Activated CD8-positive, alpha-beta memory T cell treated with anti-CD3 and anti-CD28 coated beads, Interleukin-2, amount 10 ng/mL, durations not matched to agents 7 days and 5 days (primary cell): ENCODE measurements at regions not wholly inside any gene's neighbourhood (a gene's known extent, or its start where the extent isn't known, plus 50 kb on each side); places are given as distances from the start of the nearest gene placed in this dataset.
"Not testable (repeated sequence)": the region's sequence is repeated elsewhere in the genome, so short reads cannot be mapped to it uniquely, and the experiment has no call there.

ENCODE experiments used
- ATAC-seq: fragments of 150-1000 bp; cut with Tn5 transposase; one replicate; pipeline ENCODE4 v1.10.0; 2021; ENCODE audit warnings: moderate library complexity
- CTCF ChIA-PET: fragments of 350-600 bp; sonication (Branson Sonifier 250); formaldehyde crosslinking; loops from one replicate; lab custom pipeline; 2021; ENCODE audit warnings: antibody characterized with exemption; lab: Charles Lee
- DNase-seq: peaks from one replicate; pipeline ENCODE4 v3.0.0-alpha.2; 2020
- H3K27ac Mint-ChIP-seq: one replicate; pipeline ENCODE4 v1.8.0; 2021; ENCODE audit warnings: mild to moderate bottlenecking, mixed read lengths
- H3K27me3 Mint-ChIP-seq: one replicate; pipeline ENCODE4 v1.8.0; 2021; ENCODE audit warnings: mixed read lengths
- H3K36me3 Mint-ChIP-seq: one replicate; pipeline ENCODE4 v1.8.0; 2021; ENCODE audit warnings: mild to moderate bottlenecking, mixed read lengths
- H3K4me1 Mint-ChIP-seq: one replicate; pipeline ENCODE4 v1.8.0; 2021; ENCODE audit warnings: mixed read lengths
- H3K4me3 Mint-ChIP-seq: one replicate; pipeline ENCODE4 v1.8.0; 2021; ENCODE audit warnings: mild to moderate bottlenecking, moderate library complexity, mixed read lengths
- H3K9me3 Mint-ChIP-seq: one replicate; pipeline ENCODE4 v1.8.0; 2022; ENCODE audit warnings: low read depth, mixed read lengths

DNA sequence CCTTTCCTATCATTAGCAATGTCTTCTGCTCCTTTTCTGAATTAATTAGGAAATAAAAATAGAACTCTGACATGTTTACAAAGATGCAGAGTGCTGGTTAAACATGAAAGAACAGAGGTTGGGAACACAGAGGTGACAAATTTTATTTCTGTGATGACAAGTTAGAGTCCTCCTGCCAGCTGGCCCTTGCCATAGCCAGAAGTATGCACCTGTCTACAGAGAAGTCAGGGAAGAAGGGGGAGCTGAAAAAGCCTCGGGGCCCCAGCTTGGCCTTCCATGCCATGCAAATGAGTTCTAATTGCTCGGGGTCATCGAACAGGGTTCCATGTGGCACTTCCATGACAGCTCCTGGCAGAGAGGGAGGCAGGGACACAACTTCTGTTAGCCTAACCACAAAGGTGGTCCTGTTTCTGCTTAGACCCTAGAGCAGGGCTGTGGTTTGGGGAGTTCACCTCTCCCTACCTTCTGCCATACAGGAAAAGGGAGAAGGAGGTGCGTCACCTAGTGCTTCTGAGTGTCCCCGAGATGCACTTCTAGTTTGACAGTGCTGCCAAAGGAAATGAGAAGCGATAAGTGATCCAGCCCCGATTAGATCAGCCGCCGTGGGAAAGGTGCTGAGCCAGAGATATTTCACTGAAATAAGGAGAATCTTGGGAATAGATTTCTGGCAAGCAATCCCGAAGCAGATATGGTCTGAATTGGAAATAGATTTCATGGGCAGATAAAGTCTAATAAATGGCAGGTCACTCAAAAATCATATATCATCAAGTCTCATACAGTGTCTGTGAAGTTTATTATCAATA lies 155.8 kb upstream of the FOXN3 start:
- ATAC-seq (no peak), DNase-seq (no peak)
- CTCF ChIA-PET, result no interaction called here
- peaks cover 19% of the 10 kb centered on the region for H3K36me3 Mint-ChIP-seq
- no peak overlapping the region for H3K4me3 Mint-ChIP-seq
- H3K27me3 Mint-ChIP-seq, result no peaks in the 10 kb centered on the region
- no peaks in the 10 kb centered on the region for H3K9me3 Mint-ChIP-seq
- H3K4me1 Mint-ChIP-seq, result no peaks in the 10 kb centered on the region
- H3K27ac Mint-ChIP-seq, result no peak overlapping the region

DNA sequence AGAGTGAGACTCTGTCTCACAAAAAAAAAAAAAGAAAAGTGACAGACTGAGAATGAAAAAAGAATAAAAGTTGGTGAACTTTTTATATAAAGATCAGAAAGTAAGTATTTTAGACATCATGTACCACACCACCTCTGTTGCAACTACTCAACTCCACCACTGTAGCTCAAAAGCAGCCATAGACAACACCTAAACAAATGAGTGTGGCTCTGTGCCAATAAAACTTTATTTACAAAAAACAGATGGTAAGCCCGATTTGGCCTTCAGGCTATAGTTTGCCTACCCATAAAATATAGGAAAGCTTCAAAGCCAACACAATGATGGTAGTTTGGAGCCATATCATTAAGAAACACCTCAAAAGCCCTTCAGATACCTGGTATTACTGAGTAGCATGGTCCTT lies 154.5 kb upstream of the FOXN3 start:
- no peak overlapping the region for H3K4me3 Mint-ChIP-seq
- H3K9me3 Mint-ChIP-seq, result no peaks in the 10 kb centered on the region
- no peak overlapping the region for H3K27ac Mint-ChIP-seq
- H3K27me3 Mint-ChIP-seq, result no peaks in the 10 kb centered on the region
- H3K36me3 Mint-ChIP-seq, result peaks cover 17% of the 10 kb centered on the region
- DNase-seq (no peak), ATAC-seq (no peak)
- no peaks in the 10 kb centered on the region for H3K4me1 Mint-ChIP-seq
- CTCF ChIA-PET, result interaction anchor here (0.7 kb wide), 1 partner anchor 25 kb away, joined by 3 read pairs; no protein-coding TSS in a partner anchor

DNA sequence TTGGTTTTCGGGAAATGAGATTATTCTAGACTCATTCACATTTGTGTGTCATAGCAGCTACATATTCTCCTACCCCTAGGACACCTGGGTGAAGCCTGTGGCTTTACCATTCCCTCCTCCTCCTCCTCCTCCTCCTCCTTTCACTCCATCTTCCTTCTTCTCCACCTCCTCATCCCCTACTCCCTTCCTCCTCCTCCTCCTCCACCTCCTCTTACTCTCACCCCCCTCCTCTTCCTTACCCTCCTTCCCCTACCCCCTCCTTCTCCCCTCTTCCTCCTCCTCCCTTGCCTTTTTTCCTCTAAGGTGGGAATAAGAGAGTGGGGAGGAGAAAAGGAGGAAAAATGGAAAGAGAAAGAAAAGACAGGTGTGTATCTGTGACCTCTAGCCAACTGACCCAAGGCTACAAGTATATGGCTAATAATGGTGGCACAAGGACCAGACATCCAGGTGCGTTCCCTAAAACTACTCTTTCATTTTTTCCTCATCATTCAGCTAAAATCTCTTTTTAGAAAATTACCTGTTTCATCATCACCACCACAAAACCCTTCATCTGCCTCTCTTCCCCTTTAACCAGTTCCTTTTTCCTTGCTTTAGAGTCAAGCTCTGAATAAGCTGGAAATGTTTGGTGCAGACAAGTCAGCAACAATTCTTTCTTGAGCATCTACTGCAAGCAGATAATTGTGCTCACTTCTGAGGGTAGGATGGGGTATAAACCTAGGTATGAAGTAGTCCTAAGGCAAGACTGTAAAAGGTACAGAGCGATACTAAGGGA lies 149.8 kb upstream of the FOXN3 start:
- no peak overlapping the region for H3K4me3 Mint-ChIP-seq
- H3K36me3 Mint-ChIP-seq, result peaks cover 22% of the 10 kb centered on the region
- H3K27ac Mint-ChIP-seq, result no peak overlapping the region
- H3K9me3 Mint-ChIP-seq, result no peaks in the 10 kb centered on the region
- DNase-seq (no peak), ATAC-seq (no peak)
- CTCF ChIA-PET, result no interaction called here
- H3K27me3 Mint-ChIP-seq, result no peaks in the 10 kb centered on the region
- peaks cover 9% of the 10 kb centered on the region for H3K4me1 Mint-ChIP-seq

DNA sequence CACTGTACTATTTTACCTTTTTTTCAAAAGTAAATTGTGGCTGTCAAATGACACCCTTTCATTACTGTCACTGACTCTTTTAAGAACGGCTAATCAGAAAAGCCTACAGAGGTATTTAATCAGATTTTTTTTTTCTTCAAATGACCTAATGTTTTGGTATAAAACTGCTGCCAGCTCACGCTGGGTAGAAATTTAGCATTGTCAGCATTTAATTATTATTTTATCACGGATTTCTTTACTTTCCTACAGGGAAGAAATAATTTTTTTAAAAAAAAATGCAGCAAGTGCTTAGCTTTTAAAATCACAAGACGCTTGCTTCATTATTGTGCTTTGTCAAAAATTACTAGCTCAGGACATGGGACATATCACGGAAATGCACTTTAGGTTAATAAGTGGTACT lies 149.1 kb upstream of the FOXN3 start:
- ATAC-seq, result no peak
- no peak for DNase-seq
- H3K36me3 Mint-ChIP-seq, result peaks cover 25% of the 10 kb centered on the region
- H3K9me3 Mint-ChIP-seq, result no peaks in the 10 kb centered on the region
- no peak overlapping the region for H3K27ac Mint-ChIP-seq
- no peak overlapping the region for H3K4me3 Mint-ChIP-seq
- CTCF ChIA-PET, result no interaction called here
- H3K27me3 Mint-ChIP-seq, result no peaks in the 10 kb centered on the region
- H3K4me1 Mint-ChIP-seq, result peaks cover 9% of the 10 kb centered on the region

DNA sequence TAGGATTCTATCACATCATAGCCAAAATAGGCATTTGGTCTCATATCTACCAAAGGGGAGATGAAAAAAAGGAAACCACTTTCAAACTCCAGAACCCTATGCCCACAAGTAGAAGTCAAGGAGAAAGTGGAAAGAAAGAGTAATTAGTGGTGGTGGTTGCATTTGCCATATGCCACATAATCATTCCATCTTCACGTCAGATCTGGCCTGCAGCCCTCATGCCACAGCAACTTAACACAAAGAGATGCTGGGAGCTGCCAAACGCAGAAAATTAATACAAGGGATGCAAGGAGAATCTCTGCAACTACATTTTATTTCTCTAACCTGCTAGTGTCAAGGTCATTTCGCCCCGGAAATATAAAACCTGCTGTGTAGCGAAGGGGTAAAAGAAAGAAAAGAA lies 148.6 kb upstream of the FOXN3 start:
- CTCF ChIA-PET, result no interaction called here

DNA sequence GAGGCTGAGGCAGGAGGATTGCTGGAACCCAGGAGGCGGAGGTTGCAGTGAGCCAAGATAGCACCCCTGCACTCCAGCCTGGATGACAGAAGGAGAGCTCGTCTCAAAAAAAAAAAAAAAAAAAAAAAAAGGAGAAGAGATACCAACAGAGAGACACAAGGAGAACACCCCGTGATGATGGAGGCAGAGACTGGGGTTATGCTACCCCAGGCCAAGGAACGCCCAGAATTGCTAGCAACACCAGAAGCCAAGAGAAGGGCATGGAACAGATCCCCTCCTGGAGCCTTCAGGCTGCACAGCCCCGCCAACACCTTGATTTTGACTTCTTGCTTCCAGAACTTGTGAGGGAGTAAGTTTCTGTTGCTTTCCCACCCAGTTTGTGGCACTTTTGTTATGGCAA lies 148.0 kb upstream of the FOXN3 start:
- Mint-ChIP-seq H3K27ac (no peak overlapping the region), H3K36me3 (peaks cover 22% of the 10 kb centered on the region), H3K4me1 (peaks cover 9% of the 10 kb centered on the region), H3K4me3 (no peak overlapping the region), H3K27me3 (no peaks in the 10 kb centered on the region), H3K9me3 (no peaks in the 10 kb centered on the region)
- CTCF ChIA-PET, result interaction anchor here (0.7 kb wide), 1 partner anchor 283 kb away, joined by 3 read pairs; no protein-coding TSS in a partner anchor
- DNase-seq, result no peak
- no peak for ATAC-seq

More for the DNA sequence above, 148.6 kb upstream of the FOXN3 start:
- peaks cover 9% of the 10 kb centered on the region for H3K4me1 Mint-ChIP-seq
- H3K36me3 Mint-ChIP-seq, result peaks cover 24% of the 10 kb centered on the region
- H3K27me3 Mint-ChIP-seq, result no peaks in the 10 kb centered on the region
- no peak overlapping the region for H3K27ac Mint-ChIP-seq
- H3K4me3 Mint-ChIP-seq, result no peak overlapping the region
- no peak for ATAC-seq
- no peaks in the 10 kb centered on the region for H3K9me3 Mint-ChIP-seq
- DNase-seq, result no peak

DNA sequence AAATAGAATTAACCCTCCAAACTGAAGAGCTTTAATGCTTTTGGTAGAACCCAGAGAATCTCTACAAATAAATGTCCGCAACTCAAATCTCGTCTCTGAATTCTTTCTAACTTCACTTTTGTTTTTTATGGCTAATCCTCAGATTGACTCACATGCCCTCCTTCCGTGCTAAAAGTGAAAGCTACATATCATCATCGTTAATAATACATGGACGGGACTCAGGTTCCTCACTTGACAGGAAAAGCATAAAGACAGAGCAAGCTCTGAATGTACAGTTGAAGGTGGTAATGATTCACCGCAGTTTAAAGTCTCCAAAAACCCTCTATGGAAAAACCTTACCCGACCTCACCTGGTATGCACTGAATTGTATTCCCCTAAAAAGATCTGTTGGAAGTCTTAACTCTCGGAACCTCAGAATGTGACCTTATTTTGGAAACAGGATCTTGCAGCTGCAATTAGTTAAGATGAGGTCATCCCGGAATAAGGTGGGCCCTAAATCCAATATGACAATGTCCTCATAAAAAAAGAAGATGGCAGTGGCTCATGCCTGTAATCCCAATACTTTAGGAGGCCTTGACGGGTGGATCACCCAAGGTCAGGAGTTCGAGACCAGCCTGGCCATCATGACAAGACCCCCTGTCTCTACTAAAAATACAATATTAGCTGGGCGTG lies 147.4 kb upstream of the FOXN3 start:
- Mint-ChIP-seq H3K27me3 (no peaks in the 10 kb centered on the region), H3K27ac (no peak overlapping the region), H3K4me3 (no peak overlapping the region), H3K9me3 (no peaks in the 10 kb centered on the region), H3K36me3 (peaks cover 25% of the 10 kb centered on the region), H3K4me1 (peaks cover 9% of the 10 kb centered on the region)
- DNase-seq, result no peak
- CTCF ChIA-PET, result interaction anchor here (0.7 kb wide), 1 partner anchor 284 kb away, joined by 3 read pairs; no protein-coding TSS in a partner anchor
- ATAC-seq, result no peak

DNA sequence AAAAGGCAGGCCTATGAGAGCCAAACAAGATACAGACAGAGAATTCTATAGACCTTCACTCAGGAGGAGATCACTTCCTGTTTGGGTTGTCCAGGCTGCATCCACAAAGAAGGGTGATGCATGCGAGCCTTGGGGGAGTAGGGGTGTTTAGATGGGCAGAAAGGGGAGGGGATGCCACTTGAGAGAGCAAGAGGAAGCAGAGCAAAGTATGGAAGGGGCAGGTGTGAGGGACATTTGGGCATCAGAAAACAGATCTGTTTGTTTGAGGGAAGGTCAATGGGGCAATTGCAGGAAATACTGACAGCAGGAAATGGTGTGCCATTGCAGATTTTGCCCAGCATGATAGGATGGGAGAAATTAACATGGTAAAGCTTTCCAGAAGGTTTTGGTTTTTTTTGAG lies 146.4 kb upstream of the FOXN3 start:
- H3K9me3 Mint-ChIP-seq, result no peaks in the 10 kb centered on the region
- CTCF ChIA-PET, result no interaction called here
- H3K4me1 Mint-ChIP-seq, result peaks cover 9% of the 10 kb centered on the region
- H3K36me3 Mint-ChIP-seq, result peaks cover 29% of the 10 kb centered on the region
- DNase-seq (no peak), ATAC-seq (no peak)
- H3K27me3 Mint-ChIP-seq, result no peaks in the 10 kb centered on the region
- no peak overlapping the region for H3K27ac Mint-ChIP-seq
- no peak overlapping the region for H3K4me3 Mint-ChIP-seq

DNA sequence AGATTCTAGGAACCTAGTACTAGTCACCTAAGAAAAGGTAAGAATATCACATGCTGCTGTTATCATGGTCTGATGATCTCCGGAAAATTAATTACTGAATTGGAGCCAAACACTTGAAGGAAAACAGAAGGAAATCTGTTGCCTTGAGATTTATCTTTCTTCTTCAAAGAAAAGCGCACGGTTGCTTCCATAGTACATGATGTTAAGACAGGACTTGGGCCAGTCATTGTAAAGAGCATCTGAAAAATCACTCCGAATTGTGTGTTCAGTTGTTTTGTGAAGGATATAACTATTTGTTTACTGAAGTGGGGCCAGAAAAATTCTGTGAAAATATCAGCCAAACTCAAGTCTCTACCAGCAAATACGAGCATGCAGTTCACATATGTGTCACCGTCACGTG lies 134.9 kb upstream of the FOXN3 start:
- no peaks in the 10 kb centered on the region for H3K9me3 Mint-ChIP-seq
- peaks cover 14% of the 10 kb centered on the region for H3K36me3 Mint-ChIP-seq
- CTCF ChIA-PET, result no interaction called here
- H3K27me3 Mint-ChIP-seq, result no peaks in the 10 kb centered on the region
- no peak overlapping the region for H3K4me3 Mint-ChIP-seq
- ATAC-seq, result no peak
- H3K4me1 Mint-ChIP-seq, result peaks cover 5% of the 10 kb centered on the region
- DNase-seq, result no peak
- no peak overlapping the region for H3K27ac Mint-ChIP-seq

DNA sequence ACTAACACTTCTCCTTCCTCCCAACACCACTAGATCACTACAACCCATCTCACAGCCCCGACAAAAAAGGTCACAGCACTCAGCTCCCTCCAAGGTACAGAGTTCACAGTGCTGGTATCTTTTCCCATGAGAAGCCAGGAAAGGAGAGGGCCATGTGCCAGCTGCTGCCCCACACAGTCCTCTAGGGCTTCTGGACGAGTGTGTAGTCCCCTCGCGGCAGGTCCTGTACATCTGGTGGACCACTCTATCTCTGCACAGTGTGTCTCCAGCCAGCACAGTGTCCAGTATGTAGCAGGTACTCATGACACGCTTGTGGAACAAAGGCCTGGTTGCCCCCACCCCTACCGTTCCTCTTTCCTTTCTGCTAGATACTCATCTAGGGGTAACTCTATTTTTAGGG lies 134.4 kb upstream of the FOXN3 start:
- ATAC-seq (no peak), DNase-seq (no peak)
- Mint-ChIP-seq H3K27me3 (no peaks in the 10 kb centered on the region), H3K9me3 (no peaks in the 10 kb centered on the region), H3K4me3 (no peak overlapping the region), H3K27ac (no peak overlapping the region), H3K4me1 (peaks cover 5% of the 10 kb centered on the region), H3K36me3 (peaks cover 9% of the 10 kb centered on the region)
- CTCF ChIA-PET, result no interaction called here

DNA sequence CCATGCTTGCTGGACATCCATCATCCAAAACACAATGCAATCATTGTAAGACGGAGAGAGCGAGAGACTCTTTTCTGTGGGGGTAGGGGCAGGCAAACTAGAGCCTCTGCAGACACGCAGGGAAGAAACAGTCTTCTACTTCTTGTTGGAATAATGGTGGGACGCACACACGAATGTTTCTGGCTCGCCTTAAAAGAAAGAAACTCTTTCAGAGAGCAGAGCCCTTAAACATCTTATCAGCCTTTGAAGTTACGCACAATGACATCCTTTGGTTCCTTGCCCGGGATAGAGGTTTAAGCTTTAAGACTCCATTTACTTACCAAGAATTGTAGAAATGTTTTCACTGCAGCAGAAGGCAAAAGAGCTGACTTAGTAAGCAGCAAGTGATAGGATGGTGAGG lies 133.8 kb upstream of the FOXN3 start:
- DNase-seq (no peak), ATAC-seq (no peak)
- CTCF ChIA-PET, result no interaction called here
- H3K4me3 Mint-ChIP-seq, result no peak overlapping the region
- H3K4me1 Mint-ChIP-seq, result peaks cover 5% of the 10 kb centered on the region
- H3K9me3 Mint-ChIP-seq, result no peaks in the 10 kb centered on the region
- H3K36me3 Mint-ChIP-seq, result peaks cover 7% of the 10 kb centered on the region
- no peak overlapping the region for H3K27ac Mint-ChIP-seq
- H3K27me3 Mint-ChIP-seq, result no peaks in the 10 kb centered on the region

DNA sequence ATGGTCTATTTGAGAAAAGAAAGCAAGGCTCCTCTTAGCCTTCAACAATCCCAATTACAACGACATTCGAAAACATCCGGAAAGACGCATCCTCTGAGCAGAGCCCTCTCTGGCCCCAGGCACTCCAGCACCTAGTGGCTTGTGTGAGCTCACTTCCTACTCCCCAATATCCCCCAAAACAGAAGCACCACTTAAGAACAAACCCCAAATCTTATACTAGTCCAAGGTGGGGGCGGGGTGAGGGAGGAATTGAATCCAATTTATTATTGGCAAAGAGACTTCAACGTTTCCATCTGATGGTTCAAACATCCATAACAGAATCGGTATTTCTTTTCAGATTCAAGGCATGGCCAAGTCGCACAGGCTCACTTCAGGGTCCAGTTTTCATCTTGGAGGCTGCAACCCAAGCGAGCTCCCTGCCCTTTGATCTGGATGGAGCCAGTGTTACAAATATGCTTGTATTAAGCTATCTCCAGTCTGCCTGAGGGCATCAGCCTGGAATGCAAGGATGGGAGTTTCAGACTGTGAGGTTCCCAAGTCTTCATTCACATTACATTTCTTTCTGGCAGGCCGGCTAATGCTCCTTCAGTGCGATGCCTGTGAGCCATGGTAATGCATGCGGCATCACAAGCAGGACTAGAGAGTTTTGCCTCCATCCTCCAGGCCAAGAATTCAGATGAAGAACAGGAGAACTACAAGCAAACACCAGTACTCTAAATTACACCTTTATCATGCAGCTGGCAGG lies 132.5 kb upstream of the FOXN3 start:
- ATAC-seq, result no peak
- Mint-ChIP-seq H3K4me3 (no peak overlapping the region), H3K27me3 (no peaks in the 10 kb centered on the region), H3K9me3 (no peaks in the 10 kb centered on the region), H3K27ac (no peak overlapping the region), H3K4me1 (peaks cover 5% of the 10 kb centered on the region), H3K36me3 (peaks cover 4% of the 10 kb centered on the region)
- CTCF ChIA-PET, result no interaction called here
- DNase-seq, result no peak

DNA sequence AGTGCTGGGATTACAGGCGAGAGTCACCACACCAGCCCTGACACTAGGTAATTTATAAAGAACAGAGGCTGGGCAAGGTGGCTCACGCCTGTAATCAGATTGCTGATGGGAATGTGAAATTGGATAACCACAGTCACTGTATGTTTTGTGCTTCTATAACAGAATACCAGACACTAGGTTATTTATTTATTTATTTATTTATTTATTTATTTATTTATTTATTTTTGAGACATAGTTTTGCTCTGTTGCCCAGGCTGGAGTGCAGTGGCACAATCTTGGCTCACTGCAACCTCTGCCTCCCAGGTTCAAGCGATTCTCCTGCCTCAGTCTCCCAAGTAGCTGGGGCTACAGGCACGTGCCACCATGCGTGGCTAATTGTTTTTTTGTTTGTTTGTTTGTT lies 130.0 kb upstream of the FOXN3 start:
- H3K27me3 Mint-ChIP-seq, H3K4me1 Mint-ChIP-seq, ATAC-seq, H3K9me3 Mint-ChIP-seq, H3K4me3 Mint-ChIP-seq, H3K27ac Mint-ChIP-seq, H3K36me3 Mint-ChIP-seq, CTCF ChIA-PET, DNase-seq: not testable (repeated sequence)
